ENCODE measurements at regions not wholly inside any gene's neighbourhood (a gene's known extent, or its start where the extent isn't known, plus 50 kb on each side); places are given as distances from the start of the nearest gene placed in this dataset.

GRCh38 chr2:219886615-219887014 is 259.2 kb downstream of the SLC4A3 start:
- FAIRE-seq = no peak

GRCh38 chr2:219887870-219888269 is 260.4 kb downstream of the SLC4A3 start:
- Histone ChIP-seq H3K4me3 (ENCODE audit: low read length in 3 of 3) (no peak overlapping the region), H3K9ac (ENCODE audit: low read length in 3 of 3) (no peak overlapping the region), H3K27me3 (ENCODE audit: control insufficient read depth, insufficient read depth, low read length) (no peaks in the 10 kb centered on the region), H3K27ac (ENCODE audit: low read depth in 2 of 2, low read length in 2 of 2) (no peak overlapping the region), H3K9me3 (ENCODE audit: control insufficient read depth in 2 of 3, insufficient read depth in 1 of 3, low read length in 3 of 3) (no peaks in the 10 kb centered on the region), H3K36me3 (ENCODE audit: control insufficient read depth in 2 of 3, insufficient read depth in 3 of 3, low read length in 3 of 3) (no peaks in the 10 kb centered on the region), H3K4me1 (ENCODE audit: control insufficient read depth in 2 of 3, insufficient read depth in 2 of 3, low read depth in 1 of 3, low read length in 3 of 3) (no peaks in the 10 kb centered on the region)
- no peak for TF ChIP-seq CTCF (IDR thresholded peaks at IDR 0.05; ENCODE audit: borderline replicate concordance, extremely low read depth, insufficient read depth)
- no peak for DNase-seq
- intact Hi-C loops (cut with DNase I) = no loop called here
- FAIRE-seq = no peak

More at GRCh38 chr2:219886615-219887014, 259.2 kb downstream of the SLC4A3 start:
- intact Hi-C loops (cut with DNase I) = no loop called here
- H3K4me1 ChIP-seq (ENCODE audit: control insufficient read depth in 2 of 3, insufficient read depth in 2 of 3, low read depth in 1 of 3, low read length in 3 of 3) = no peaks in the 10 kb centered on the region
- DNase-seq = no peak
- TF ChIP-seq CTCF (IDR thresholded peaks at IDR 0.05; ENCODE audit: borderline replicate concordance, extremely low read depth, insufficient read depth) = no peak
- no peaks in the 10 kb centered on the region for H3K9me3 ChIP-seq (ENCODE audit: control insufficient read depth in 2 of 3, insufficient read depth in 1 of 3, low read length in 3 of 3)
- H3K36me3 ChIP-seq (ENCODE audit: control insufficient read depth in 2 of 3, insufficient read depth in 3 of 3, low read length in 3 of 3) = no peaks in the 10 kb centered on the region
- no peak overlapping the region for H3K27ac ChIP-seq (ENCODE audit: low read depth in 2 of 2, low read length in 2 of 2)
- H3K9ac ChIP-seq (ENCODE audit: low read length in 3 of 3) = no peak overlapping the region
- no peaks in the 10 kb centered on the region for H3K27me3 ChIP-seq (ENCODE audit: control insufficient read depth, insufficient read depth, low read length)
- H3K4me3 ChIP-seq (ENCODE audit: low read length in 3 of 3) = no peak overlapping the region

- no peak for TF ChIP-seq CTCF (IDR thresholded peaks at IDR 0.05; ENCODE audit: borderline replicate concordance, extremely low read depth, insufficient read depth)
- Histone ChIP-seq H3K4me1 (ENCODE audit: control insufficient read depth in 2 of 3, insufficient read depth in 2 of 3, low read depth in 1 of 3, low read length in 3 of 3) (no peaks in the 10 kb centered on the region), H3K9ac (ENCODE audit: low read length in 3 of 3) (no peak overlapping the region), H3K36me3 (ENCODE audit: control insufficient read depth in 2 of 3, insufficient read depth in 3 of 3, low read length in 3 of 3) (no peaks in the 10 kb centered on the region), H3K27ac (ENCODE audit: low read depth in 2 of 2, low read length in 2 of 2) (no peak overlapping the region), H3K4me3 (ENCODE audit: low read length in 3 of 3) (no peak overlapping the region), H3K27me3 (ENCODE audit: control insufficient read depth, insufficient read depth, low read length) (no peaks in the 10 kb centered on the region), H3K9me3 (ENCODE audit: control insufficient read depth in 2 of 3, insufficient read depth in 1 of 3, low read length in 3 of 3) (no peaks in the 10 kb centered on the region)
- intact Hi-C loops (cut with DNase I) = no loop called here
- FAIRE-seq (no peak), DNase-seq (no peak)
These were observed 266.1 kb downstream of the SLC4A3 start for GRCh38 chr2:219893541-219893940.

- no peak for FAIRE-seq
- intact Hi-C loops (cut with DNase I) = no loop called here
- Histone ChIP-seq H3K36me3 (ENCODE audit: control insufficient read depth in 2 of 3, insufficient read depth in 3 of 3, low read length in 3 of 3) (no peaks in the 10 kb centered on the region), H3K4me1 (ENCODE audit: control insufficient read depth in 2 of 3, insufficient read depth in 2 of 3, low read depth in 1 of 3, low read length in 3 of 3) (no peaks in the 10 kb centered on the region), H3K4me3 (ENCODE audit: low read length in 3 of 3) (no peak overlapping the region), H3K27ac (ENCODE audit: low read depth in 2 of 2, low read length in 2 of 2) (no peak overlapping the region), H3K27me3 (ENCODE audit: control insufficient read depth, insufficient read depth, low read length) (no peaks in the 10 kb centered on the region), H3K9ac (ENCODE audit: low read length in 3 of 3) (no peak overlapping the region), H3K9me3 (ENCODE audit: control insufficient read depth in 2 of 3, insufficient read depth in 1 of 3, low read length in 3 of 3) (no peaks in the 10 kb centered on the region)
- TF ChIP-seq CTCF (IDR thresholded peaks at IDR 0.05; ENCODE audit: borderline replicate concordance, extremely low read depth, insufficient read depth) = no peak
- DNase-seq = no peak
These were observed 270.0 kb downstream of the SLC4A3 start for GRCh38 chr2:219897456-219897855.

All from kidney (tissue), 13 donors.